Panc1 (cell line): ENCODE measurements at regions not wholly inside any gene's neighbourhood (a gene's known extent, or its start where the extent isn't known, plus 50 kb on each side); places are given as distances from the start of the nearest gene placed in this dataset.

Source experiments
- ATAC-seq: fragments of 200-7000 bp; cut with Tn5 transposase; 2 replicates; pipeline ENCODE4 v1.9.1; 2020; ENCODE audit warnings: mild to moderate bottlenecking, moderate library complexity
- BruUV-seq: library from RNA; stranded (reverse); fragments of 400-500 nt; replicated peaks from 2 replicates; lab custom pipeline; 2021; lab: Mats Ljungman, UMichigan
- CTCF ChIA-PET: fragments of 300-600 bp; sonication (Branson Sonifier 250); formaldehyde crosslinking; loops from one replicate; lab custom pipeline; 2022; ENCODE audit warnings: antibody characterized with exemption; lab: Charles Lee
- POLR2A ChIA-PET: fragments of 300-600 bp; sonication (Branson Sonifier 250); formaldehyde crosslinking; loops from one replicate; lab custom pipeline; 2022; ENCODE audit warnings: antibody characterized with exemption; lab: Charles Lee
- DNase-seq: peaks from one replicate; pipeline ENCODE4 v3.0.0-alpha.2; 2010; ENCODE audit warnings: low read depth, low spot score
- H3K27ac ChIP-seq: 2 replicates; pipeline ENCODE4 v1.5.1; 2011; ENCODE audit warnings: mild to moderate bottlenecking, low read length, inconsistent platforms
- H3K27me3 ChIP-seq: fragments of 200-500 bp; sonication (Bioruptor generic); 2 replicates; pipeline ENCODE4 v1.6.0; 2014; ENCODE audit warnings: low read length, inconsistent platforms; ENCODE audit not compliant: control insufficient read depth, insufficient read depth
- H3K36me3 ChIP-seq: fragments of 200-500 bp; sonication (Bioruptor generic); 2 replicates; pipeline ENCODE4 v1.5.1; 2014; ENCODE audit warnings: inconsistent platforms, mild to moderate bottlenecking, low read length, moderate library complexity; ENCODE audit not compliant: control insufficient read depth, insufficient read depth
- H3K4me1 ChIP-seq: 2 replicates; pipeline ENCODE4 v1.5.1; 2011; ENCODE audit warnings: inconsistent platforms, mild to moderate bottlenecking, low read length, moderate library complexity; ENCODE audit not compliant: control insufficient read depth, insufficient read depth
- H3K4me3 ChIP-seq, 2 experiments: 2 replicates each; pipeline ENCODE4 v1.5.1; 2011 to 2012; ENCODE audit warnings: low read depth in 2 of 2, low read length in 2 of 2, mild to moderate bottlenecking in 2 of 2, inconsistent platforms in 1 of 2, moderate library complexity in 1 of 2
- H3K9me3 ChIP-seq: fragments of 200-500 bp; sonication (Bioruptor generic); 2 replicates; pipeline ENCODE4 v1.5.1; 2014; ENCODE audit warnings: low read depth, mild to moderate bottlenecking, inconsistent platforms, low read length, moderate library complexity; ENCODE audit not compliant: control insufficient read depth, insufficient read depth
- POLR2AphosphoS5 ChIP-seq: IDR thresholded peaks from 2 replicates; pipeline ENCODE4 v1.6.1; 2012; ENCODE audit warnings: mild to moderate bottlenecking, low read depth, low read length, moderate library complexity
- SIN3A ChIP-seq: IDR thresholded peaks from 2 replicates; pipeline ENCODE4 v1.6.1; 2012; ENCODE audit warnings: low read depth, mild to moderate bottlenecking, low read length, moderate library complexity, borderline replicate concordance; ENCODE audit not compliant: insufficient read depth
- TCF7L2 ChIP-seq: IDR thresholded peaks from 2 replicates; pipeline ENCODE4 v1.6.1; 2011; ENCODE audit warnings: mild to moderate bottlenecking, low read depth, low read length, inconsistent platforms
- in situ Hi-C: cut with HindIII; loops from 2 replicates; pipeline ENCODE4 v1.10.0; 2016; ENCODE audit warnings: low sequenced_read_pairs, low pct_unique_long_range_greater_than_20kb
- intact Hi-C: fragments of 100-400 bp; cut with micrococcal nuclease; formaldehyde crosslinking; loops from one replicate; pipeline ENCODE4 v1.10.0; 2022; ENCODE audit not compliant: unreplicated experiment
- TF ChIP-seq, protein P1 (sequence below): fragments of 450-650 bp; IDR thresholded peaks from 2 replicates; pipeline ENCODE4 v1.5.1; 2017; ENCODE audit warnings: mild to moderate bottlenecking
- TF ChIP-seq, protein P2 (sequence below), 2 experiments: IDR thresholded peaks; 2 replicates each; pipeline ENCODE4 v1.6.1; 2011 to 2012; ENCODE audit warnings: low read depth in 2 of 2, control low read depth in 1 of 2, low read length in 1 of 2, mild to moderate bottlenecking in 1 of 2, moderate library complexity in 1 of 2; ENCODE audit not compliant: insufficient read depth in 1 of 2

GRCh38 chr10:131398166-131398565 is 86.6 kb upstream of the TCERG1L start:
- no peak overlapping the region for H3K27ac ChIP-seq
- no peaks in the 10 kb centered on the region for H3K4me1 ChIP-seq
- in situ Hi-C loops: no loop called here
- intact Hi-C loops: no loop called here
- no peak for TF ChIP-seq TCF7L2
- no peak for TF ChIP-seq SIN3A
- TF ChIP-seq, protein P1, sequence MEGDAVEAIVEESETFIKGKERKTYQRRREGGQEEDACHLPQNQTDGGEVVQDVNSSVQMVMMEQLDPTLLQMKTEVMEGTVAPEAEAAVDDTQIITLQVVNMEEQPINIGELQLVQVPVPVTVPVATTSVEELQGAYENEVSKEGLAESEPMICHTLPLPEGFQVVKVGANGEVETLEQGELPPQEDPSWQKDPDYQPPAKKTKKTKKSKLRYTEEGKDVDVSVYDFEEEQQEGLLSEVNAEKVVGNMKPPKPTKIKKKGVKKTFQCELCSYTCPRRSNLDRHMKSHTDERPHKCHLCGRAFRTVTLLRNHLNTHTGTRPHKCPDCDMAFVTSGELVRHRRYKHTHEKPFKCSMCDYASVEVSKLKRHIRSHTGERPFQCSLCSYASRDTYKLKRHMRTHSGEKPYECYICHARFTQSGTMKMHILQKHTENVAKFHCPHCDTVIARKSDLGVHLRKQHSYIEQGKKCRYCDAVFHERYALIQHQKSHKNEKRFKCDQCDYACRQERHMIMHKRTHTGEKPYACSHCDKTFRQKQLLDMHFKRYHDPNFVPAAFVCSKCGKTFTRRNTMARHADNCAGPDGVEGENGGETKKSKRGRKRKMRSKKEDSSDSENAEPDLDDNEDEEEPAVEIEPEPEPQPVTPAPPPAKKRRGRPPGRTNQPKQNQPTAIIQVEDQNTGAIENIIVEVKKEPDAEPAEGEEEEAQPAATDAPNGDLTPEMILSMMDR: no peak
- TF ChIP-seq POLR2AphosphoS5: no peak
- TF ChIP-seq, protein P2, sequence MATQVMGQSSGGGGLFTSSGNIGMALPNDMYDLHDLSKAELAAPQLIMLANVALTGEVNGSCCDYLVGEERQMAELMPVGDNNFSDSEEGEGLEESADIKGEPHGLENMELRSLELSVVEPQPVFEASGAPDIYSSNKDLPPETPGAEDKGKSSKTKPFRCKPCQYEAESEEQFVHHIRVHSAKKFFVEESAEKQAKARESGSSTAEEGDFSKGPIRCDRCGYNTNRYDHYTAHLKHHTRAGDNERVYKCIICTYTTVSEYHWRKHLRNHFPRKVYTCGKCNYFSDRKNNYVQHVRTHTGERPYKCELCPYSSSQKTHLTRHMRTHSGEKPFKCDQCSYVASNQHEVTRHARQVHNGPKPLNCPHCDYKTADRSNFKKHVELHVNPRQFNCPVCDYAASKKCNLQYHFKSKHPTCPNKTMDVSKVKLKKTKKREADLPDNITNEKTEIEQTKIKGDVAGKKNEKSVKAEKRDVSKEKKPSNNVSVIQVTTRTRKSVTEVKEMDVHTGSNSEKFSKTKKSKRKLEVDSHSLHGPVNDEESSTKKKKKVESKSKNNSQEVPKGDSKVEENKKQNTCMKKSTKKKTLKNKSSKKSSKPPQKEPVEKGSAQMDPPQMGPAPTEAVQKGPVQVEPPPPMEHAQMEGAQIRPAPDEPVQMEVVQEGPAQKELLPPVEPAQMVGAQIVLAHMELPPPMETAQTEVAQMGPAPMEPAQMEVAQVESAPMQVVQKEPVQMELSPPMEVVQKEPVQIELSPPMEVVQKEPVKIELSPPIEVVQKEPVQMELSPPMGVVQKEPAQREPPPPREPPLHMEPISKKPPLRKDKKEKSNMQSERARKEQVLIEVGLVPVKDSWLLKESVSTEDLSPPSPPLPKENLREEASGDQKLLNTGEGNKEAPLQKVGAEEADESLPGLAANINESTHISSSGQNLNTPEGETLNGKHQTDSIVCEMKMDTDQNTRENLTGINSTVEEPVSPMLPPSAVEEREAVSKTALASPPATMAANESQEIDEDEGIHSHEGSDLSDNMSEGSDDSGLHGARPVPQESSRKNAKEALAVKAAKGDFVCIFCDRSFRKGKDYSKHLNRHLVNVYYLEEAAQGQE (IDR thresholded peaks at IDR 0.05; ENCODE audit: insufficient read depth in 1 of 2, low read depth in 2 of 2, low read length in 1 of 2): no peak
- DNase-seq (no peak), ATAC-seq (no peak)
- no peak overlapping the region for H3K4me3 ChIP-seq
- no peaks in the 10 kb centered on the region for H3K36me3 ChIP-seq
- H3K9me3 ChIP-seq: no peaks in the 10 kb centered on the region
- ChIA-PET CTCF (no interaction called here), POLR2A (no interaction called here)
- H3K27me3 ChIP-seq: peaks cover 14% of the 10 kb centered on the region
- BruUV-seq: no TSS peak

DNA sequence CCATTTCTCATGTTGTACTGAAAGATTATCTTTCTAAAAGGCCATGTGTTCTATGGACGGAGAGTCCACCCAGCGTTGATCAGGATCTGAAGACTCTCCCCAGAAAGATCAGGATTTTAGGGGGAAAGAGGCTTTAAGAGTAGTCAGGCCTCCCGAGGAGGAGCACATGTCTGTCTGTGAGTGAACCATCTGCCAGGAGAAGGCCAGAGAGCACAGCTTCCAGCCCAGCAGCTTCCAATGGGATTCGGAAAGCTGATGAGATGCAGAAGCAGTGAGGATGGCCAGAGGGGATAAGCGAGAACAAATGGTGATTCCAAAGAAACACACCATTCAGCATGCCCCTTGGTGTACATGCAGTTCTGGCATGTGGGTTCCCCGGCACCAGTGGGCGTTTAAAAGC is 88.5 kb upstream of the TCERG1L start:
- TF ChIP-seq, protein P2 (IDR thresholded peaks at IDR 0.05; ENCODE audit: insufficient read depth in 1 of 2, low read depth in 2 of 2, low read length in 1 of 2): no peak
- TF ChIP-seq TCF7L2: no peak
- no peak for TF ChIP-seq POLR2AphosphoS5
- TF ChIP-seq, protein P1: no peak
- no peak for TF ChIP-seq SIN3A
- in situ Hi-C loops (no loop called here), intact Hi-C loops (no loop called here)
- no peaks in the 10 kb centered on the region for H3K36me3 ChIP-seq
- H3K9me3 ChIP-seq: no peaks in the 10 kb centered on the region
- no peak overlapping the region for H3K27ac ChIP-seq
- ATAC-seq: no peak
- ChIA-PET POLR2A (no interaction called here), CTCF (no interaction called here)
- no peak for DNase-seq
- H3K4me1 ChIP-seq: no peaks in the 10 kb centered on the region
- peaks cover 14% of the 10 kb centered on the region for H3K27me3 ChIP-seq
- no peak overlapping the region for H3K4me3 ChIP-seq
- BruUV-seq: no TSS peak
